Renal cortex interstitium (tissue), 11 donors: ENCODE measurements at regions not wholly inside any gene's neighbourhood (a gene's known extent, or its start where the extent isn't known, plus 50 kb on each side); places are given as distances from the start of the nearest gene placed in this dataset.

ENCODE experiments used
- DNase-seq, 11 donors: peaks; one replicate each; pipeline ENCODE4 v3.0.0-alpha.2; 2013; ENCODE audit warnings: low read depth in 9 of 11, low spot score in 4 of 11; ENCODE audit errors: extremely low read depth in 1 of 11

DNA sequence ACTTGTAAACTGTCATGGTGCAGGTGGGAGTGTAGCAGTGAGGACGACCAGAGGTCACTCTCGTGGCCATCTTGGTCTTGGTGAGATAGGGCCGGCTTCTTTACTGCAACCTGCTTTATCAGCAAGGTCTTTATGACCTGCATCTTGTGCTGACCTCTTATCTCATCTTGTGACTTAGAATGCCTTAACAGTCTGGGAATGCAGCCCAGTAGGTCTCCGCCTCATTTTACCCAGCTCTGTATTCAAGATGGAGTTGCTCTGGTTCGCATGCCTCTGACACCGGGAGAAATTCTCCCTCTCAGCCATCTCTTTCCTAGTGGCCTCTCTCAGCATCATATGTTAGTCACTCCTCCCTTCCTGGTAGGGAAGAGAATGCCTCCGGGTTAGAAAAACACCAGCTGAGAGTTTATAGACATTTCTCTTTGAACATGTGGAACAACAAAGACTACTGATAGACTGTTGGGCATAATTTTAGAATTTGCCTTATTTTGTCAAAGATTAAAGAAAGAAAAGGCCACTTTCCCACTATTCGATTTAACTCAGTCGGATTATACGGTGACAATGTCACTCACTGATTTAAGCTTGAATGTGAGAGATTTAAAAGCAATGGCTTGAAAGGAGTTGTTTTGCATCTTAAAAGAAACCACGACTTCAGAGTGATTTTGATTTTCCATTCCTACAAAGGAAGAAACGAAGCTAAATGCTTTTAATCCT, 67.9 kb upstream of the SNX9 start:
- DNase-seq, result no peak

GRCh38 chr6:157755746-157756411, 67.2 kb upstream of the SNX9 start:
- DNase-seq, result no peak

DNA sequence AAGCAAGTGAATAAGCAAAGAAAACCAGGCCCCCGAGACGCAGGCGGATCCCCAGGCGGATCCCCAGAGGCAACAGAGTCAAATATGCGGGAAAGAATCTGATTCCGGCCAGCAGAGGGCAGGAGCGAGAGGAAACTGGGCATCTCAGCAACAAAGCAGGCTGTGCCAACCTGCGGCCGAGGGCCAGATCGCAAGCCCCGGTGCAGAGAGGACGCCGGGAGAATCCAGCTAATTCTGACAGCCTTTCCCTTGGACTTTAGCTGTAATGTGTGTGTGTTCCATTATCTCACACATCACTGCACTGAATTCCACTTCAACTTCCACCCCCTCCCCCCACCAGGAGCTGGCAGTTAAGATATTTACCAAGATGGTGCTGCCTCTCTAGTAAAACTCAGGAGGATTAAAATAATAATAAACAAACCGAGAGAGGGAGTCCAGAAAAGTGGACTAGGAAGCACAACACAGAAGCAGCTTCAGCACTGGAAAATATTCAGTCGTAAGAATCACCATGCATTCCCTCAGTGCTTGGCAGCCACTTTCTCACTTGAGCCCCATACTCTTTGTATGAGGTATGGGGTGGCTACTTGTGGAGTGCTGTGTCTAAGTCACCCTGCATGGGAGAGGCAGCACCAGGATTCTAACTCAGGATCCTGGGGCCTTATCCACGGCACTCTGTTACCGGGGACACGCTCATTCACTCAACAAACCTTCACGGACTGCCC, 66.2 kb upstream of the SNX9 start:
- DNase-seq, result peak; percentile 66 to 88 (median 78)

- no peak for DNase-seq
Observed at GRCh38 chr6:157757430-157758403, 65.3 kb upstream of the SNX9 start.

DNA sequence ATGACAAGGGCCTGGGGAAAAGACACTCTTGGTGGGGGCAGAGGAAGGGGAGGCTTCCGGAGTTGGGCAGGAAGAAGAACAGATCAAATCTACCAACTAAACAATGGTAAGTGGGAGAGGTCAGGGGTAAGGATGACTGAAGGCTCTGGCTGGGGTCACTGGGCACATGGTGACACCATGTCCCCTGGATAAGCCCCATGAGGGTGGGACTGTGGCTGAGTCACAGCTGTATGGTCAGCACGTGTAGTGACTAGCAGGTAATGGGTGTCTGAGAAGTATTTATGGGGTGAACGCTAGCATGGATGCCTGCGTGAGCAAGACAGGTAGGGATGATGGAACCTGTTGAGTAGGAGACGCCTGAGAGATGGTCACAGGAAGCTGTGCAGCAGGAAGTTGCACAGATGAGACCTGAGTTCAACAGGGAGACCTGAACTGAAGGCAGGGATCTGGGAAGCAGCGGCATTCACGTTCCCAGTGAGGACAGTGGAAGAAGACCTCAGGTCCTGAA, 64.5 kb upstream of the SNX9 start:
- no peak for DNase-seq

DNA sequence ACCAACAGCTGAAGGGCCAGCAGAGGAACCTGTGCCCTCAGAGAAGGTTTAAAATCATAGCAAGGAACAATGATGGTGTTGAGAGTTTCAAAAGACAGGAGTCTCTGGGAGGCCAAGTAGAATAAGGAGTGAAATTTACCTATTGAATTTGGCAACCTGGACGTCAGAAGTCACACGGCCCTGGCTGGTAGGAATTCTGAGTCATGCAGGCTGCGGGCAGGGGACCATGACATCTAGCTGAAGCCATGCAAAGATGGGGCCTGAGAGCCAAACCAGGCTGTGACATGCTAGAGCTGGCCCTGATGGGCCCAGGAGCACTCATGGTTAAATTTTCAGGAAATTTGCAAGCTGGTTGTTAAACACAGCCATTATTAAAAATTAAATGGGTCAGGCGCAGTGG, 64.0 kb upstream of the SNX9 start:
- no peak for DNase-seq

- DNase-seq, result no peak
Observed at GRCh38 chr6:157760137-157760536, 62.9 kb upstream of the SNX9 start.

DNA sequence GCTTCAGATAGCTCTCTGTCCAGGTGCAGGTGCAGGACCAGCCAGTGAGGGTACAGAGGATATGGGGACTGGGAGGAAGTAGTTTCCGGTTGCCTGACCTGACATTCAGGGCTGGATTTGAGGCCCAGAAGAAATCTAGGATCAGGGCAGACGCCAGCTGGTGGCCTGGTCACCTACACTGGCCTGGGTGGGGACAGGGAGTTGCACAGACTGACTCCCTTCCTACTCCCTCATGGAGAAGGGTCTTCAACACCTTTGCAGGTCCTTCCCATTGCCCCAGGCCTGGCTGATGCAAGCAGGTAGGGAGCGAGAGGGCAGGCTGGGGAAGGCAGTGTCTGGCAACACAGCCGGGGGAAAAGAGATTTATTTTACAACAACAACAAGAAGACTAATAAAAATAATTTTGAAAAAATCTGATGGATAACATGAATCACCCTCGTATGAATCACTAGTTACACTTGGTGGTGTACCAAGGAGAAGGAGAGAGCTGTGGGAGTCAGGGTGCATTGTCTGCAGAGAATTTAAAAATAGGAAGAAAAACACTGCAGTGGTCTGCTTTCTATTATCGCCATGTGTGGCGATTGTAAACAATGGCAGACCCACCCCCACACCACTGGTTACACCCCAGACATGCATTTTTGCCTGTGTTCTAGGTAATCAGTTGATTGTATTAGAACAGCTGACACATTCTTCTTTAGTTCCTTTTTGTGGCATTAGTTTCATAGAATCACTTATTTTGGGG, 62.3 kb upstream of the SNX9 start:
- DNase-seq, result no peak

- no peak for DNase-seq
Observed at GRCh38 chr6:157761331-157761921, 61.6 kb upstream of the SNX9 start.

DNA sequence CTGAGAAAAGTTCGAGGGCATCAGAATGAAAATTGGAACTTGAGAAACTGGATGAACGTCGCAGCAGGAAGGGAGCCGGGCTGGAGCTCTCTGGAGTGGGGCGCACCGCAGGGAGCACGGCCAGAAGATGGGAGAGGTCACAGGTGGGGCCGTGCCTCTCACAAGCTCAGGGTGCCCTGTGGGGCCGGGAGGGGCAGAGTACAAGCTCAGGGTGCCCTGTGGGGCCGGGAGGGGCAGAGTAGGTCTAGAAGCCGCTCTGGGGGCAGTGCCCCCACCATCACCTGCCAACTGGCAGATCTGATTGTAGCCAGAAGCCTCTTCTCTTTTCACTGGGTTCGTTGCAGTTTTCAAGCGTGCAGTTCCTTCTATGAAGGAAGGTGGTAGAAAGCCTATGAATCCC, 61.1 kb upstream of the SNX9 start:
- DNase-seq, result no peak

DNA sequence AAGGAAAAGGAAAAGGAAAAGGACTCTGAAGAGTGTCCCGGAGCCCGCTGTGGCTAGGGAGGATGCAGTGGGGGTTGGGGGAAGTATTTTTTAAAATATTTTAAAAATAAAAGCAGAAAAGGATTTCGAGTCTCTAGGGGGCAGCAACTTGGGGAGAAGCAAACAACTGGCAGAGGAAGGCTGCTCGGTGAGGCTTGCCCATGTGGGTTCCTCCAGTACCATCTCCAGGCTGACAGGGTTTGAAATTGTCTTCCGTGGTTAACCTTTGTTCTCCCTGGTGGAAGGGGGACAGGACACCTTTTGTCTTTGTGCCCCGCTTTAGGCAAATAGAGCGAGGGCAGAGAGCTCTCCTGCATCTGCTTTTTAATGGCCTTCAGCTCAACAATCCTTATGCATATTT, 60.4 kb upstream of the SNX9 start:
- DNase-seq, result no peak

- peak in 7 of 11 donors; percentile 29 to 81 (median 67) for DNase-seq
Observed at GRCh38 chr6:157763129-157763903, 59.7 kb upstream of the SNX9 start.

- no peak for DNase-seq
Observed at GRCh38 chr6:157763904-157764177, 59.2 kb upstream of the SNX9 start.

DNA sequence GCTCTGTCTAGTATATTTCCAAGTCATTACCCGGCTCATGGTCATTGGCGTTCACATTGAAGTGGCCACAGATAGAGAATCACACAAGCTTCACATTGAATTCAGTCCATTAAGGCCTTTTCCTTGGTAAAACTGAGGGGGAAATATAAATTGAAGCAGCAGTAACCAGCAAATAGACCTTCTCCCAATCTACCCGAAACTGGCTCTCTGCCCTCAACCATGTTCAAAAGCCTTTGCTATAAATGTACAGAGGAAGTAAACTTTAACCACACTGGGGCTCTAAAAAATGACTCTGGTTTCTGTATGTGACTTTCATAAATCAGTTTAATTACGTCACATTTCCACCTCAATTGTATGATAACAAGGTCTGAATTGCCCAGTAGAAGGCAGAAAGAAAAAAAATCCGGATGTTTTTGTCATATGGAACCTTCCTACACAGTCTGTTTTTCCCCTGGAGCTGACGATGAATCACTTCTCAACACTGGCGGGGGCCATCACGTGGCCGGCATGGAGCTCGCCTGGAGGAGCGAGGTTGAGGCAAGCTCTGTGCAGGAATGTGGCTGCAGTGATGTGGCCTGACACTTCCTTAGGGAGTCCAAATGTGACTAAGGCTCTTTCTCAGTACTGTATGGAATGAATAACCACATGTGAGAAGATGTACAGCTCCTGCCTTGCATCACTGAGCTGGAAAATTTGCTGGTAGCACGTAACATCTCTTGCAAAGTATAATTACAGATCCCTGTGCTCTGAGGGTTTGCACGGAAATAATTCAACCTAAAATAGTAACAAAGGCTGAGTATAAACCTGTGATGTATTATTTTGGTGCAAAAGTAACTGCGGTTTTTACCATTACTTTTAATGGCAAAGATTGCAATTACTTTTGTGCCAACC, 58.6 kb upstream of the SNX9 start:
- DNase-seq, result peak; percentile 50 to 89 (median 77)

- no peak for DNase-seq
Observed at GRCh38 chr6:157766901-157767774, 55.9 kb upstream of the SNX9 start.

DNA sequence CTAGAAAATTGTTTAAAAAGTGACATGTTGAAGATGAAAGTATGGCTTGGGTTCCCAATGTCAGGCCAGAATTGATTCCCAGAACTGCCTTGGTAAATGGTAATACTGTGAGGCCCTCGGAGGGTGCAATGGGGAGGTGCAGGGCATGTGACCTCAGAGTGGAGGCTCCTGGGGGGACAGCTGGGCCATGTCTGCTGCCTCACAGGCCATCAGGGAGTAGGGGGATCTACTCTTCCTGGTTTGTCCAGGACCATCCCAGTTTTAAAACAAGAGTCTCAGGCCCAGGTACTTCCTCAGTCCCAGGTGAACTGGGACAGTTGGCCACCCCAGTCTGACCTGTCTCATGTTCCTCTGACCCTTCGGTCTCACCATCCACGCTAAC, 55.3 kb upstream of the SNX9 start:
- no peak for DNase-seq
